ENCODE measurements at regions not wholly inside any gene's neighbourhood (a gene's known extent, or its start where the extent isn't known, plus 50 kb on each side); places are given as distances from the start of the nearest gene placed in this dataset.

DNA sequence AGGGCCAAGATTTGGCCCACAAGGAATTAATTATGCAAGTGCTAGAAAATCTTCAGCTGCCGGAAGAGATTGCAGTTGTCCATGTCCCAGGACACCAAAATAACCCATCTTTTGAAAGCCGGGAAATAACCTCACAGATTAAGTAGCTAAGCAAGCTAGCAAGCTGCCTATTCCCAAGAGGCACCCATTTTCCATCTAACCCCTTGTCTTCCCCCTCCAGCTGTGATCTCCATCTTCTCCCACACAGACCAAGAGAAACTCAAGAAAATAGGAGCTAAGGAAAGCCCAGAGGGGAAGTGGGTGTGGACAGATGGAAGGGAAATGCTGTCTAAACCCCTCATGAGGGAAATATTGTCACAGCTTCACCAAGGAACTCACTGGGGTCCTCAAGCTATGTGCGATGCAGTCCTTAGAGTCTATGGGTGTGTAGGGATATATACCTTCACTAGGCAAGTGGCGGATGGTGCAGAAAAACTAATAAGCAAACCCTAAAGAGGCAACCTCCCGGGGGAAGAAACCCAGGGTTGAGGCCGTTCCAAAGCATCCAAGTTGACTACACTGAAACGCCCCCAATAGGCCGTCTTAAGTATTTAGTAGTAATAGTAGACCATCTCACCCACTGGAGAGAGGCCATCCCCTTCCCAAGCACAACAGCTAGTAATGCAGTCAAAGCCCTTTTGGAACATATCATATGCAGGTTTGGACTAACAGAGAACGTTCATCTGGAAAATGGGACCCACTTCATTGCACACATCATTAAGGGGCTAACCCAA, 64.3 kb upstream of the PRSS16 start:
- Histone ChIP-seq H3K36me3 (ENCODE audit: control insufficient read depth, insufficient read depth, low read length) (no peaks in the 10 kb centered on the region), H2BK5ac (ENCODE audit: low read depth, low read length, poor library complexity, severe bottlenecking) (no peak overlapping the region), H4K20me1 (ENCODE audit: insufficient read depth, low read length) (no peaks in the 10 kb centered on the region), H3K14ac (replicated peaks; ENCODE audit: low read depth, low read length) (no peak overlapping the region; the same call in 1 of the 2 replicates), H3K18ac (ENCODE audit: low read depth, low read length) (no peak overlapping the region), H3K4me3 (ENCODE audit: insufficient read depth, low read depth, low read length) (no peak overlapping the region), H2AFZ (replicated peaks; ENCODE audit: low read length, poor library complexity) (no peak overlapping the region), H4K5ac (ENCODE audit: low read depth, low read length) (no peak overlapping the region), H4K91ac (ENCODE audit: insufficient read depth, low read depth, low read length) (no peak overlapping the region), H4K8ac (ENCODE audit: low read depth in 2 of 2, low read length in 2 of 2) (no peak overlapping the region), H3K23ac (ENCODE audit: low read depth, low read length) (no peak overlapping the region), H3K4ac (ENCODE audit: low read depth, low read length) (no peak overlapping the region), H3K56ac (ENCODE audit: extremely low read depth, insufficient read depth, low read length) (no peak overlapping the region), H3K9me1 (ENCODE audit: insufficient read depth, low read length) (no peaks in the 10 kb centered on the region), H2BK20ac (ENCODE audit: low read depth, low read length) (no peak overlapping the region), H2BK15ac (ENCODE audit: low read depth, low read length) (no peak overlapping the region), H3K9me3 (ENCODE audit: control insufficient read depth, insufficient read depth, low read length) (no peaks in the 10 kb centered on the region), H2BK120ac (ENCODE audit: low read depth, low read length) (no peak overlapping the region), H3K27ac (ENCODE audit: insufficient read depth, low read length) (no peak overlapping the region), H3K79me1 (ENCODE audit: low read depth in 1 of 2, low read length in 2 of 2) (no peaks in the 10 kb centered on the region), H3K4me2 (ENCODE audit: low read depth, low read length) (no peak overlapping the region), H3K27me3 (ENCODE audit: control insufficient read depth, insufficient read depth, low read length) (no peaks in the 10 kb centered on the region), H2AK5ac (ENCODE audit: low read depth, low read length) (no peak overlapping the region), H3K4me1 (ENCODE audit: control insufficient read depth, insufficient read depth, low read length) (peaks cover 1% of the 10 kb centered on the region; the same call in 1 of the 2 replicates), H3K9ac (ENCODE audit: low read depth, low read length) (no peak overlapping the region), H2AK9ac (replicated peaks; ENCODE audit: low read depth, low read length, poor library complexity) (no peak overlapping the region)
- no peak for DNase-seq
- WGBS, 2 experiments (ENCODE audit: extremely low coverage in 2 of 2, insufficient read length in 1 of 2) = no CpG with 5 or more reads among the region's 9 CpGs
- TF ChIP-seq CHD1 (IDR thresholded peaks at IDR 0.05; ENCODE audit: low read depth, low read length) = no peak
- TF ChIP-seq, protein P1, sequence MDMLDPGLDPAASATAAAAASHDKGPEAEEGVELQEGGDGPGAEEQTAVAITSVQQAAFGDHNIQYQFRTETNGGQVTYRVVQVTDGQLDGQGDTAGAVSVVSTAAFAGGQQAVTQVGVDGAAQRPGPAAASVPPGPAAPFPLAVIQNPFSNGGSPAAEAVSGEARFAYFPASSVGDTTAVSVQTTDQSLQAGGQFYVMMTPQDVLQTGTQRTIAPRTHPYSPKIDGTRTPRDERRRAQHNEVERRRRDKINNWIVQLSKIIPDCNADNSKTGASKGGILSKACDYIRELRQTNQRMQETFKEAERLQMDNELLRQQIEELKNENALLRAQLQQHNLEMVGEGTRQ (IDR thresholded peaks at IDR 0.05; ENCODE audit: low read depth, low read length) = no peak
- in situ Hi-C loops (cut with MboI; ENCODE audit: low sequenced_read_pairs) (no loop called here), intact Hi-C loops (cut with micrococcal nuclease) (no loop called here), dilution Hi-C loops (cut with HindIII; ENCODE audit: low sequenced_read_pairs, unreplicated experiment) (no loop called here)
- POLR2A ChIA-PET (ENCODE audit: unreplicated experiment) = no interaction called here
- BruUV-seq (replicated peaks) = no TSS peak
- no peak for ATAC-seq (ENCODE audit: low read depth)
- CTCF ChIA-PET = no interaction called here

All from IMR-90 (cell line).